GM19238 (cell line): ENCODE measurements at regions not wholly inside any gene's neighbourhood (a gene's known extent, or its start where the extent isn't known, plus 50 kb on each side); places are given as distances from the start of the nearest gene placed in this dataset.

Source experiments
- DNase-seq: peaks from one replicate; pipeline ENCODE4 v3.0.0; 2011; ENCODE audit warnings: low spot score; ENCODE audit not compliant: insufficient read length

- no peak for DNase-seq
These were observed 541.4 kb upstream of the ZNF462 start for GRCh38 chr9:106321394-106322180.

- DNase-seq = no peak
These were observed 540.2 kb upstream of the ZNF462 start for GRCh38 chr9:106322706-106323245.

GRCh38 chr9:106324053-106324585 is 538.8 kb upstream of the ZNF462 start:
- no peak for DNase-seq

GRCh38 chr9:106324591-106325280 is 538.2 kb upstream of the ZNF462 start:
- no peak for DNase-seq

GRCh38 chr9:106326493-106326892 is 536.5 kb upstream of the ZNF462 start:
- DNase-seq = no peak

GRCh38 chr9:106333481-106333880 is 529.5 kb upstream of the ZNF462 start:
- no peak for DNase-seq

GRCh38 chr9:106334081-106334480 is 528.9 kb upstream of the ZNF462 start:
- no peak for DNase-seq

GRCh38 chr9:106339882-106340281 is 523.1 kb upstream of the ZNF462 start:
- no peak for DNase-seq

GRCh38 chr9:106350777-106351176 is 512.2 kb upstream of the ZNF462 start:
- no peak for DNase-seq

GRCh38 chr9:106356924-106357323 is 506.0 kb upstream of the ZNF462 start:
- DNase-seq = no peak

- DNase-seq = no peak
These were observed 504.6 kb upstream of the ZNF462 start for GRCh38 chr9:106358331-106358730.

GRCh38 chr9:106376689-106377088 is 486.3 kb upstream of the ZNF462 start:
- DNase-seq = no peak

- no peak for DNase-seq
These were observed 479.9 kb upstream of the ZNF462 start for GRCh38 chr9:106383072-106383471.

- no peak for DNase-seq
These were observed 475.0 kb upstream of the ZNF462 start for GRCh38 chr9:106387965-106388364.

- DNase-seq = no peak
These were observed 469.7 kb upstream of the ZNF462 start for GRCh38 chr9:106393226-106393625.

- DNase-seq = no peak
These were observed 462.8 kb upstream of the ZNF462 start for GRCh38 chr9:106400170-106400569.

- DNase-seq = no peak
These were observed 462.0 kb upstream of the ZNF462 start for GRCh38 chr9:106400950-106401349.

GRCh38 chr9:106403081-106403480 is 459.9 kb upstream of the ZNF462 start:
- no peak for DNase-seq

- DNase-seq = no peak
These were observed 458.8 kb upstream of the ZNF462 start for GRCh38 chr9:106404137-106404536.

GRCh38 chr9:106405871-106406435 is 457.0 kb upstream of the ZNF462 start:
- no peak for DNase-seq

- DNase-seq = no peak
These were observed 448.9 kb upstream of the ZNF462 start for GRCh38 chr9:106414042-106414441.

- DNase-seq = no peak
These were observed 445.3 kb upstream of the ZNF462 start for GRCh38 chr9:106417685-106418084.
